ENCODE measurements at regions not wholly inside any gene's neighbourhood (a gene's known extent, or its start where the extent isn't known, plus 50 kb on each side); places are given as distances from the start of the nearest gene placed in this dataset.

GRCh38 chr11:76284161-76284560, 77.9 kb upstream of the WNT11 start:
- H3K27ac Mint-ChIP-seq (ENCODE audit: unreplicated experiment), result no peak overlapping the region
- H3K4me1 Mint-ChIP-seq (ENCODE audit: unreplicated experiment), result peaks cover 18% of the 10 kb centered on the region
- peaks cover 11% of the 10 kb centered on the region for H3K27me3 Mint-ChIP-seq (ENCODE audit: unreplicated experiment)
- no peak for DNase-seq (ENCODE audit: low spot score)
- H3K9me3 Mint-ChIP-seq (ENCODE audit: unreplicated experiment), result no peaks in the 10 kb centered on the region
- no peak overlapping the region for H3K4me3 Mint-ChIP-seq (ENCODE audit: unreplicated experiment)
- no peak for TF ChIP-seq CTCF (IDR thresholded peaks at IDR 0.05; ENCODE audit: unreplicated experiment)
- no peaks in the 10 kb centered on the region for H3K36me3 Mint-ChIP-seq (ENCODE audit: low read depth, unreplicated experiment)

- Mint-ChIP-seq H3K27me3 (ENCODE audit: unreplicated experiment) (peaks cover 12% of the 10 kb centered on the region), H3K4me3 (ENCODE audit: unreplicated experiment) (no peak overlapping the region)
These were observed 76.7 kb upstream of the WNT11 start for GRCh38 chr11:76282811-76283595.

GRCh38 chr11:76282172-76282571, 75.9 kb upstream of the WNT11 start:
- Mint-ChIP-seq H3K9me3 (ENCODE audit: unreplicated experiment) (no peaks in the 10 kb centered on the region), H3K27ac (ENCODE audit: unreplicated experiment) (no peak overlapping the region), H3K4me3 (ENCODE audit: unreplicated experiment) (no peak overlapping the region), H3K4me1 (ENCODE audit: unreplicated experiment) (peaks cover 6% of the 10 kb centered on the region), H3K27me3 (ENCODE audit: unreplicated experiment) (peaks cover 13% of the 10 kb centered on the region), H3K36me3 (ENCODE audit: low read depth, unreplicated experiment) (no peaks in the 10 kb centered on the region)
- no peak for TF ChIP-seq CTCF (IDR thresholded peaks at IDR 0.05; ENCODE audit: unreplicated experiment)
- no peak for DNase-seq (ENCODE audit: low spot score)

More at GRCh38 chr11:76282811-76283595, 76.7 kb upstream of the WNT11 start:
- Mint-ChIP-seq H3K27ac (ENCODE audit: unreplicated experiment) (no peak overlapping the region), H3K4me1 (ENCODE audit: unreplicated experiment) (peaks cover 12% of the 10 kb centered on the region), H3K9me3 (ENCODE audit: unreplicated experiment) (no peaks in the 10 kb centered on the region), H3K36me3 (ENCODE audit: low read depth, unreplicated experiment) (no peaks in the 10 kb centered on the region)
- TF ChIP-seq CTCF (IDR thresholded peaks at IDR 0.05; ENCODE audit: unreplicated experiment), result no peak
- no peak for DNase-seq (ENCODE audit: low spot score)

GRCh38 chr11:76281558-76281906, 75.2 kb upstream of the WNT11 start:
- DNase-seq (ENCODE audit: low spot score), result no peak
- no peak for TF ChIP-seq CTCF (IDR thresholded peaks at IDR 0.05; ENCODE audit: unreplicated experiment)
- Mint-ChIP-seq H3K4me1 (ENCODE audit: unreplicated experiment) (peaks cover 6% of the 10 kb centered on the region), H3K4me3 (ENCODE audit: unreplicated experiment) (no peak overlapping the region), H3K9me3 (ENCODE audit: unreplicated experiment) (no peaks in the 10 kb centered on the region), H3K27me3 (ENCODE audit: unreplicated experiment) (peaks cover 13% of the 10 kb centered on the region), H3K27ac (ENCODE audit: unreplicated experiment) (no peak overlapping the region), H3K36me3 (ENCODE audit: low read depth, unreplicated experiment) (no peaks in the 10 kb centered on the region)

- Mint-ChIP-seq H3K36me3 (ENCODE audit: low read depth, unreplicated experiment) (no peaks in the 10 kb centered on the region), H3K9me3 (ENCODE audit: unreplicated experiment) (no peaks in the 10 kb centered on the region), H3K4me3 (ENCODE audit: unreplicated experiment) (no peak overlapping the region), H3K27ac (ENCODE audit: unreplicated experiment) (no peak overlapping the region), H3K27me3 (ENCODE audit: unreplicated experiment) (peaks cover 15% of the 10 kb centered on the region), H3K4me1 (ENCODE audit: unreplicated experiment) (peaks cover 6% of the 10 kb centered on the region)
- no peak for TF ChIP-seq CTCF (IDR thresholded peaks at IDR 0.05; ENCODE audit: unreplicated experiment)
- no peak for DNase-seq (ENCODE audit: low spot score)
These were observed 74.7 kb upstream of the WNT11 start for GRCh38 chr11:76280882-76281557.
